ENCODE measurements at regions not wholly inside any gene's neighbourhood (a gene's known extent, or its start where the extent isn't known, plus 50 kb on each side); places are given as distances from the start of the nearest gene placed in this dataset.
"Not testable (repeated sequence)": the region's sequence is repeated elsewhere in the genome, so short reads cannot be mapped to it uniquely, and the experiment has no call there.

- TF ChIP-seq CTCF (IDR thresholded peaks at IDR 0.05) = no peak
- DNase-seq (no peak), ATAC-seq (ENCODE audit: low FRiP score in 2 of 2) (no peak)
- Histone ChIP-seq H3K9me3 (no peaks in the 10 kb centered on the region), H3K4me1 (peaks cover 0 to 5% (median 2%) of the 10 kb centered on the region in 4 donors), H3K4me3 (no peak overlapping the region), H3K27me3 (no peaks in the 10 kb centered on the region), H3K27ac (no peak overlapping the region), H3K36me3 (no peaks in the 10 kb centered on the region)
- WGBS, 2 donors = 72 to 85% methylated on average over 2 of the region's 2 CpGs
These were observed 207.4 kb upstream of the MME start for GRCh38 chr3:154872696-154873095.

GRCh38 chr3:154872074-154872473, 208.0 kb upstream of the MME start:
- no peaks in the 10 kb centered on the region for H3K36me3 ChIP-seq
- DNase-seq = no peak
- H3K4me3 ChIP-seq = no peak overlapping the region
- WGBS, 2 donors = 39 to 42% methylated on average over 6 of the region's 6 CpGs
- no peaks in the 10 kb centered on the region for H3K27me3 ChIP-seq
- no peak overlapping the region for H3K27ac ChIP-seq
- no peak for TF ChIP-seq EP300 (IDR thresholded peaks at IDR 0.05)
- H3K9me3 ChIP-seq = no peaks in the 10 kb centered on the region
- ATAC-seq (ENCODE audit: low FRiP score in 2 of 2) = no peak
- H3K4me1 ChIP-seq = peaks cover 0 to 5% (median 2%) of the 10 kb centered on the region in 4 donors

GRCh38 chr3:154864947-154865346, 215.2 kb upstream of the MME start:
- ATAC-seq (ENCODE audit: low FRiP score in 2 of 2) = no peak
- Histone ChIP-seq H3K4me1 (no peaks in the 10 kb centered on the region), H3K9me3 (no peaks in the 10 kb centered on the region), H3K27me3 (no peaks in the 10 kb centered on the region), H3K27ac (no peak overlapping the region), H3K4me3 (no peak overlapping the region), H3K36me3 (no peaks in the 10 kb centered on the region)
- no peak for DNase-seq
- TF ChIP-seq POLR2AphosphoS5 (IDR thresholded peaks at IDR 0.05) (peak in 1 of 2 donors; percentile 23), POLR2A (IDR thresholded peaks at IDR 0.05) (no peak), EP300 (IDR thresholded peaks at IDR 0.05) (no peak), CTCF (IDR thresholded peaks at IDR 0.05) (no peak)
- WGBS, 2 donors = 55 to 76% methylated on average over 1 of the region's 1 CpG

- no peaks in the 10 kb centered on the region for H3K9me3 ChIP-seq
- H3K4me3 ChIP-seq = no peak overlapping the region
- no peak for ATAC-seq (ENCODE audit: low FRiP score in 2 of 2)
- no peak for TF ChIP-seq EP300 (IDR thresholded peaks at IDR 0.05)
- TF ChIP-seq POLR2A (IDR thresholded peaks at IDR 0.05) = no peak
- TF ChIP-seq CTCF (IDR thresholded peaks at IDR 0.05) = no peak
- TF ChIP-seq POLR2AphosphoS5 (IDR thresholded peaks at IDR 0.05) = no peak
- H3K27ac ChIP-seq = no peak overlapping the region
- no peaks in the 10 kb centered on the region for H3K36me3 ChIP-seq
- no peaks in the 10 kb centered on the region for H3K4me1 ChIP-seq
- no peak for DNase-seq
- no peaks in the 10 kb centered on the region for H3K27me3 ChIP-seq
These were observed 217.9 kb upstream of the MME start for GRCh38 chr3:154862265-154862664.

- H3K27ac ChIP-seq; H3K36me3 ChIP-seq; ATAC-seq (ENCODE audit: low FRiP score in 2 of 2); DNase-seq; H3K27me3 ChIP-seq; H3K9me3 ChIP-seq; H3K4me1 ChIP-seq; H3K4me3 ChIP-seq: not testable (repeated sequence)
- 73 to 89% methylated on average over 3 of the region's 3 CpGs for WGBS, 2 donors
These were observed 227.1 kb upstream of the MME start for GRCh38 chr3:154852998-154853397.

GRCh38 chr3:154852515-154852914, 227.6 kb upstream of the MME start:
- no peak for DNase-seq
- H3K36me3 ChIP-seq = no peaks in the 10 kb centered on the region
- H3K27me3 ChIP-seq = no peaks in the 10 kb centered on the region
- no peaks in the 10 kb centered on the region for H3K4me1 ChIP-seq
- TF ChIP-seq CTCF (IDR thresholded peaks at IDR 0.05) (no peak), EP300 (IDR thresholded peaks at IDR 0.05) (no peak), POLR2A (IDR thresholded peaks at IDR 0.05) (no peak), POLR2AphosphoS5 (IDR thresholded peaks at IDR 0.05) (no peak)
- H3K9me3 ChIP-seq = no peaks in the 10 kb centered on the region
- no peak for ATAC-seq (ENCODE audit: low FRiP score in 2 of 2)
- 91 to 93% methylated on average over 1 of the region's 1 CpG for WGBS, 2 donors
- H3K4me3 ChIP-seq = no peak overlapping the region
- no peak overlapping the region for H3K27ac ChIP-seq

Data from upper lobe of left lung (tissue), 6 donors.